Epithelial cell of proximal tubule (primary cell): ENCODE measurements at regions not wholly inside any gene's neighbourhood (a gene's known extent, or its start where the extent isn't known, plus 50 kb on each side); places are given as distances from the start of the nearest gene placed in this dataset.

Experiments
- DNase-seq: peaks from one replicate; pipeline ENCODE4 v3.0.0-alpha.2; 2011; ENCODE audit warnings: low read depth
- H3K4me3 ChIP-seq: 2 replicates; pipeline ENCODE4 v1.5.1; 2011; ENCODE audit warnings: low read depth, mild to moderate bottlenecking, low read length
- TF ChIP-seq, protein P1 (sequence below): conservative IDR thresholded peaks from 2 replicates; pipeline ENCODE4 v1.5.1; 2012; ENCODE audit warnings: low read depth, mild to moderate bottlenecking, low read length

DNA sequence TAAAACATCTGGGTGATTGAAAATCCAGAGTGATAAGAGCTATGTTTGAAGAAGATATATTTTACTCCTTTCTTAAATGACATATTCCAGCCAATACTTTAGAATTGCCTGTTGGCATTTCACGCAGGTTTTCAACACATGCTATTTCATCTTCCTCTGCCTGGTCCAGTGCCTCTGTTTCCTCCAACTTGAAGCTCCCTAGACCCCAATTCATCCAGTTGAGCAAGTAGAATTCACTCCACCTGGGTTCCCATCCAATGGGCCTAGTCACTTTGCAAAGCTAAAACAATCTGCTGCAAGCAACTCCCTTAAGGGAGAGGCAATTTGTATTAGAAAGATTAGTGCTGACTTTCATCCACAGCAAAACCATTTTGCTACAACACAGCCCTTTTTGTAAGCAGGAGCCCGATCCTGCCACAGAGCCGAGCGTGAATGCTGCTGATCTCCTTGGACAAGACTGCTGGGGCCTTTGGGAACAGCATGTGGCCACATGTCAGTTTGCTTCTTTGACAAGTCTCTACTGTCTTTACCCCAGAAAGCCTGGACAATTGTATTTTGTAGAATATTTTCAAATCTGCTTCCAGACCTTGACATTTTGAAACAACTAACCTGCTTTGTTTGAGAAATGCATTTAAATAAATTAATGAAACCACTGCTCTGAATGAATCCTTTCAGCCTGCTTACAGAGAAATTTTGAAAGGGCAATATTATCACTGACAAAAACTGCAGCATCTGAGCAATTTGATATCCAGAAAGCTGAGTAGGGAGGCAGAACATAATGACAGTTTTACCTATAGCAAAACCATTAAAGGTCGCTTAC is 259.1 kb downstream of the TDRD15 start:
- DNase-seq = no peak
- TF ChIP-seq, protein P1, sequence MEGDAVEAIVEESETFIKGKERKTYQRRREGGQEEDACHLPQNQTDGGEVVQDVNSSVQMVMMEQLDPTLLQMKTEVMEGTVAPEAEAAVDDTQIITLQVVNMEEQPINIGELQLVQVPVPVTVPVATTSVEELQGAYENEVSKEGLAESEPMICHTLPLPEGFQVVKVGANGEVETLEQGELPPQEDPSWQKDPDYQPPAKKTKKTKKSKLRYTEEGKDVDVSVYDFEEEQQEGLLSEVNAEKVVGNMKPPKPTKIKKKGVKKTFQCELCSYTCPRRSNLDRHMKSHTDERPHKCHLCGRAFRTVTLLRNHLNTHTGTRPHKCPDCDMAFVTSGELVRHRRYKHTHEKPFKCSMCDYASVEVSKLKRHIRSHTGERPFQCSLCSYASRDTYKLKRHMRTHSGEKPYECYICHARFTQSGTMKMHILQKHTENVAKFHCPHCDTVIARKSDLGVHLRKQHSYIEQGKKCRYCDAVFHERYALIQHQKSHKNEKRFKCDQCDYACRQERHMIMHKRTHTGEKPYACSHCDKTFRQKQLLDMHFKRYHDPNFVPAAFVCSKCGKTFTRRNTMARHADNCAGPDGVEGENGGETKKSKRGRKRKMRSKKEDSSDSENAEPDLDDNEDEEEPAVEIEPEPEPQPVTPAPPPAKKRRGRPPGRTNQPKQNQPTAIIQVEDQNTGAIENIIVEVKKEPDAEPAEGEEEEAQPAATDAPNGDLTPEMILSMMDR = no peak
- no peak overlapping the region for H3K4me3 ChIP-seq

DNA sequence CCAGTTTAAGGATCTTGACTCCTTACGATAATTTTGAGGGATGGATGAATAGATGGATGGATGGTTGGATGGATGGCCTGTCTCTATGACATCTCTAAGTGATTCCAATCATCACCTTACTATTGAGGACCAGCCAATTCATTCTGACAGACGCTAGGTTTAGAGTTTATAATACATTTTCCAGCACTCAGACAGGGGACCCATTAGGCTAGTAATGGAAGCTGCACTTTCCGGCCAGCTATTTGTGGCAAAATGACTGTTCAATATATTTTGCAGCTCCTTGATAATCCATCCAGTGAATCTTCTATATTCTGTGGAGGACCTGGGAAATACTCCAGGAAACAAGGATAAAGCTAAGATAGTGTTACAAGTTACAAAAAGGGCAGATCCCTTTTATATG is 262.9 kb downstream of the TDRD15 start:
- TF ChIP-seq, protein P1 = no peak
- no peak overlapping the region for H3K4me3 ChIP-seq
- no peak for DNase-seq

DNA sequence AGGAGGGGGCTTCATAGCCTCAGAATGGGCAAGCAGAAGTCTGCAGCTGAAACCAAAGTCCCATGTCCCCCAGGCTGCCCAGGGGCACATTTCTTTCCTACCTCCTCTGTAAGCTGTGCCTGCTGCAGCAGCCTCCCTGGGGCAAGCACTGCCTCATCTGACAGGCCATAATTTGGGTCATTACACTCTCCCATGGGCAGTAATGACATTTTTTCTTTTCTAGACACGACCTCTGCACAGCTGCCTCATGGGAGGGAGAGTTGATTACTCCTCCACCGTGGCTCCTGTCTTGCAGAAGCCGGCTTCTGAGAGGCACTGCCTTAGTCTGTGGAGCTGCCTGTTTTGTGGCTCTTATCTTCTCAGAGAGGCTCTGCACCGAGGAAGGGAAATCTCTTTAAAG is 268.9 kb downstream of the TDRD15 start:
- DNase-seq = no peak
- no peak overlapping the region for H3K4me3 ChIP-seq
- TF ChIP-seq, protein P1 = no peak

DNA sequence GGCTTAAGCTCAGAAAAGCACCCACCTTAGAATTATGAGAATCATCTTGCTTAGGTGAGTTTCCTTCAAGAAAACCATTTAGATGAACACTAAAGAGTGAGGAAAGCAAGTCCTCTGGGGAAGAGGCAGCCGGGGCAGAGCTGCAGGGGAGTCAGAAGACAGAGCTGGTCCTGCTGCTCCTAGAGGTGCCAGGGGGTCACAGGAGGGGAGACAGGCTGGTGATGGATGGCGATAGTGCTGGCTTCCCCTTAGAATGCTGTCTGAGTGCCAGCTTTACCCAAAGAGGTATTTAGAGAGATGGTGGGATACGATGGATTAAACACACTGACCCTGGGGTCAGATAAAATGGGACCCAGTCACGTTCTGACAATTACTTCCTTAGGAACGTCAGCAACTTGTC is 269.4 kb downstream of the TDRD15 start:
- TF ChIP-seq, protein P1 = no peak
- H3K4me3 ChIP-seq = no peak overlapping the region
- no peak for DNase-seq

DNA sequence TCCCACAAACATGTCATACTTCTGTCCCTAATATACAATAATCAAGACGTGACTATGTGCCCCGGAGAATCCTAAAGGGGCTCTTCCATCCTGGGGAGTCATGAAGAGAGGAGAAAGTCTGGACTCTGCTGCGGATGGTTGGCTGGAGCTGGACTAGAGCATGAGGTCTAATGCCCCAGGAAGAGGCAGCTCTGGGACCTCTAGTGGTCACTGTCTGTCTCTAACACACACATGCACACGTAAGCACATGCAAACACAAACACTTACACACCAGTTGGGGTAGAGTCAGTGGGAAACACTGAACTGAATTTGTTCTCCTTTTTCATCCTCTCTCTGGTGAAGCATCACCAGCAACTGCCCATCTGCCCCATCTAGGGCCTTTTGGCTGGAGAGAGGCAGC is 271.6 kb downstream of the TDRD15 start:
- no peak for DNase-seq
- TF ChIP-seq, protein P1 = peak; percentile 51
- no peak overlapping the region for H3K4me3 ChIP-seq

DNA sequence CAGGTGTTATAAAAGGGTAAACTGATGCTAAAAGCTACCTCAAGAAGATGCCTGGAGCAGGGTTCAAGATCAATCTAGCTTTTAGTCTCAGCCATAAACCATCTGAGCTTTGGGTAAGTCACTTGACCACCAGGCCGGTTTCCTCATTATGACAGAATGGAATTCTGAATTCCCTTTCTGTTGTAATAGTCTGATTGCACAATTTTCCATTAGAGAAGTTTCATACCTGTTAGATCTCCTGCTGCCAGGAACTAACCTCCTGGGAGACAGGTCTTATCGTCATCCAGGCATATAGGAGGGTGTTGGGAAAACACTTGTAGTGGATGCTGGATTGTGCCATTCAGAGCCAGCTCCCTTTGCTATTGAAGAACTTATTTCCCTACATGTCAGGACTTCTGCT is 272.5 kb downstream of the TDRD15 start:
- TF ChIP-seq, protein P1 = no peak
- H3K4me3 ChIP-seq = no peak overlapping the region
- peak; percentile 27 for DNase-seq
